SIG-M5 (cell line): ENCODE measurements at regions not wholly inside any gene's neighbourhood (a gene's known extent, or its start where the extent isn't known, plus 50 kb on each side); places are given as distances from the start of the nearest gene placed in this dataset.

Experiments used
- DNase-seq: peaks from one replicate; lab custom pipeline; 2025; lab: John Stamatoyannopoulos, UW

GRCh38 chr15:100812802-100813201 is 66.8 kb upstream of the ALDH1A3 start:
- no peak for DNase-seq

GRCh38 chr15:100818927-100819326 is 60.7 kb upstream of the ALDH1A3 start:
- no peak for DNase-seq

GRCh38 chr15:100820528-100820927 is 59.1 kb upstream of the ALDH1A3 start:
- DNase-seq = no peak

GRCh38 chr15:100821327-100821726 is 58.3 kb upstream of the ALDH1A3 start:
- no peak for DNase-seq

GRCh38 chr15:100824211-100824610 is 55.4 kb upstream of the ALDH1A3 start:
- DNase-seq = no peak

- DNase-seq = no peak
Observed at GRCh38 chr15:100829457-100829856, 50.2 kb upstream of the ALDH1A3 start.
